Cardiac fibroblast (primary cell): ENCODE measurements at regions not wholly inside any gene's neighbourhood (a gene's known extent, or its start where the extent isn't known, plus 50 kb on each side); places are given as distances from the start of the nearest gene placed in this dataset.

Source experiments
- DNase-seq, 2 donors: peaks; one replicate each; pipeline versions ENCODE4 v3.0.0 to v3.0.0-alpha.2; 2010; ENCODE audit warnings: low read depth in 2 of 2
- H3K4me3 ChIP-seq, 2 donors: replicated peaks in 1 of 2; 1 replicate in 1 of 2; 2 replicates in 1 of 2; pipeline ENCODE4 v1.5.1; 2011; ENCODE audit warnings: low read depth in 2 of 2, low read length in 2 of 2, mild to moderate bottlenecking in 2 of 2, moderate library complexity in 1 of 2
- CTCF ChIP-seq: IDR thresholded peaks from one replicate; pipeline ENCODE4 v1.5.1; 2011; ENCODE audit warnings: low read depth, mild to moderate bottlenecking, low read length, inconsistent platforms

GRCh38 chr5:164422400-164422799, 917.0 kb downstream of the MAT2B start:
- peak; percentile 50 for TF ChIP-seq CTCF
- H3K4me3 ChIP-seq, result no peak overlapping the region
- peak; percentile 79 to 82 for DNase-seq

- no peak for DNase-seq
- H3K4me3 ChIP-seq, result no peak overlapping the region
- no peak for TF ChIP-seq CTCF
Measured at GRCh38 chr5:164431634-164432304, 926.4 kb downstream of the MAT2B start.

GRCh38 chr5:164433106-164433870, 927.9 kb downstream of the MAT2B start:
- TF ChIP-seq CTCF, result no peak
- no peak overlapping the region for H3K4me3 ChIP-seq
- DNase-seq, result peak; percentile 19 to 40

- DNase-seq, result no peak
- no peak overlapping the region for H3K4me3 ChIP-seq
- TF ChIP-seq CTCF, result no peak
Measured at GRCh38 chr5:164435576-164435975, 930.2 kb downstream of the MAT2B start.

- no peak for DNase-seq
- no peak for TF ChIP-seq CTCF
- no peak overlapping the region for H3K4me3 ChIP-seq
Measured at GRCh38 chr5:164439799-164440198, 934.4 kb downstream of the MAT2B start.

GRCh38 chr5:164449460-164449859, 944.0 kb downstream of the MAT2B start:
- TF ChIP-seq CTCF, result no peak
- no peak overlapping the region for H3K4me3 ChIP-seq
- DNase-seq, result no peak

GRCh38 chr5:164466033-164466432, 960.6 kb downstream of the MAT2B start:
- TF ChIP-seq CTCF, result no peak
- no peak overlapping the region for H3K4me3 ChIP-seq
- DNase-seq, result no peak
